ENCODE measurements at regions not wholly inside any gene's neighbourhood (a gene's known extent, or its start where the extent isn't known, plus 50 kb on each side); places are given as distances from the start of the nearest gene placed in this dataset.

DNA sequence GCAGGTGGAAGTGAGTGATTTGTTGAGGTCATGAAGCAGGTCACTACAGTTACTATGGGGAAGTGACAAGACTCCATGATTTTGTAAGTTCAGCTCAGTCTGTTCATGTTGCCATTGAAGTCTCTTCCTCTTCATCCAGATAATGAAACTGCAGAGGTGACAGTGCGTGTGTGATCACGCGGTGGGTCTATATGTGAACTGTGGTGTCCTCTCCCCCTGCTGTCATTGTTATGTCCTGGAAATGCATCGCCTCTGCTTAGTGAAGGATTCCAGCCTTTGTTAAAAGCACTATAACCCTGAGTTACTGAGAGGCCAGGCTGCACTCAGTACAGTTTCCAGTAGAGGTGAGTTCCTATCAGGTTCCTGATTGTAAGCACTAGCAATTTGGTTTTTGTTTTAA is 216.2 kb upstream of the RMST start:
- no peak for TF ChIP-seq POLR2A (IDR thresholded peaks at IDR 0.05)
- Histone ChIP-seq H3K9me3 (no peaks in the 10 kb centered on the region), H3K27me3 (no peaks in the 10 kb centered on the region), H3K4me1 (no peaks in the 10 kb centered on the region), H3K27ac (no peak overlapping the region), H3K36me3 (ENCODE audit: low read depth, missing control alignments) (no peaks in the 10 kb centered on the region), H3K4me3 (no peak overlapping the region)
- no peak for DNase-seq
- WGBS, 2 donors = 81 to 83% methylated on average over 4 of the region's 4 CpGs
- intact Hi-C loops (cut with DNase I; ENCODE audit: low total_unique reads) = no loop called here

DNA sequence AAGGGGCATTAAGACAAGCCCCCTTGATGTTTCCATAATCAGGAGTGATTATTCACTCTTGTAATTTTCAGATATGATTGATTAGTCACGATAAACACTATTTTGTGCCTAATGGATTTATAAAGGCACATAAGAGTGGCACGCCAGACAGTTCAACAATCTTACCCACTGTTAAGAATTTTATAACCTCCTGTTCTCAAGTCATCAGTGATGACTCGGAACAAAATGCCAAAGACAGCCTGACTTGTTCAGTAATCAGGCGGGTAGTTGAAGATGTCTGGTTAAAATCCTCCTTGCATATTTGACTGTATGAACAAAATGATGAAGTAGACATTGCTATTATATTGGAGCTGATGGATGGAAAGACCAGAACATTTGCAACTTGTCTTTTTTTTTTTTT is 212.1 kb upstream of the RMST start:
- no peaks in the 10 kb centered on the region for H3K4me1 ChIP-seq
- WGBS, 2 donors = 87 to 95% methylated on average over 4 of the region's 4 CpGs
- no peak for DNase-seq
- no peaks in the 10 kb centered on the region for H3K27me3 ChIP-seq
- intact Hi-C loops (cut with DNase I; ENCODE audit: low total_unique reads) = no loop called here
- no peak overlapping the region for H3K27ac ChIP-seq
- H3K36me3 ChIP-seq (ENCODE audit: low read depth, missing control alignments) = no peaks in the 10 kb centered on the region
- H3K9me3 ChIP-seq = no peaks in the 10 kb centered on the region
- H3K4me3 ChIP-seq = no peak overlapping the region
- TF ChIP-seq, protein P1, sequence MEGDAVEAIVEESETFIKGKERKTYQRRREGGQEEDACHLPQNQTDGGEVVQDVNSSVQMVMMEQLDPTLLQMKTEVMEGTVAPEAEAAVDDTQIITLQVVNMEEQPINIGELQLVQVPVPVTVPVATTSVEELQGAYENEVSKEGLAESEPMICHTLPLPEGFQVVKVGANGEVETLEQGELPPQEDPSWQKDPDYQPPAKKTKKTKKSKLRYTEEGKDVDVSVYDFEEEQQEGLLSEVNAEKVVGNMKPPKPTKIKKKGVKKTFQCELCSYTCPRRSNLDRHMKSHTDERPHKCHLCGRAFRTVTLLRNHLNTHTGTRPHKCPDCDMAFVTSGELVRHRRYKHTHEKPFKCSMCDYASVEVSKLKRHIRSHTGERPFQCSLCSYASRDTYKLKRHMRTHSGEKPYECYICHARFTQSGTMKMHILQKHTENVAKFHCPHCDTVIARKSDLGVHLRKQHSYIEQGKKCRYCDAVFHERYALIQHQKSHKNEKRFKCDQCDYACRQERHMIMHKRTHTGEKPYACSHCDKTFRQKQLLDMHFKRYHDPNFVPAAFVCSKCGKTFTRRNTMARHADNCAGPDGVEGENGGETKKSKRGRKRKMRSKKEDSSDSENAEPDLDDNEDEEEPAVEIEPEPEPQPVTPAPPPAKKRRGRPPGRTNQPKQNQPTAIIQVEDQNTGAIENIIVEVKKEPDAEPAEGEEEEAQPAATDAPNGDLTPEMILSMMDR (IDR thresholded peaks at IDR 0.05) = no peak
- TF ChIP-seq POLR2A (IDR thresholded peaks at IDR 0.05) = no peak

DNA sequence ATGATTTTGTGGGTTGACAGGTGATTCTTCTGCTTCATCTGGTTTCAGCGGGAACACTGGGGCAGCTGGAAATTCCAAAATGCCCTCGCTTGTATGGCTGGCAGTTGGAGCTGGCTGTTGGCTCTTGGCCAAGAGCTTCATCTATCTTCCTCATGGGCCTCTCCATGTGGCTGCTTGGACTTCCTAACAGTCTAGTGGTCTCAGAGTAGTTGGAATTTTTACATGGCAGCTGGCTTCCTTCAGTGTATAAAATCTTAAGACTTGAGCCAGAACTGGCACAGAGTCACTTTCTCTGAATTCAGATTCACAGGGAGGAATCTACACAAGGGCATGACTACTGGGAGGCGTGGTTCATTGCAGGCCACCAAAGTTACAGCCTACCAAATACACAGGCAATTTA is 204.9 kb upstream of the RMST start:
- no peak overlapping the region for H3K4me3 ChIP-seq
- H3K36me3 ChIP-seq (ENCODE audit: low read depth, missing control alignments) = no peaks in the 10 kb centered on the region
- no peaks in the 10 kb centered on the region for H3K4me1 ChIP-seq
- DNase-seq = no peak
- no peaks in the 10 kb centered on the region for H3K9me3 ChIP-seq
- no peak for TF ChIP-seq POLR2A (IDR thresholded peaks at IDR 0.05)
- TF ChIP-seq, protein P1 (IDR thresholded peaks at IDR 0.05) = no peak
- intact Hi-C loops (cut with DNase I; ENCODE audit: low total_unique reads) = no loop called here
- 79 to 80% methylated on average over 3 of the region's 3 CpGs for WGBS, 2 donors
- no peak overlapping the region for H3K27ac ChIP-seq
- H3K27me3 ChIP-seq = no peaks in the 10 kb centered on the region

DNA sequence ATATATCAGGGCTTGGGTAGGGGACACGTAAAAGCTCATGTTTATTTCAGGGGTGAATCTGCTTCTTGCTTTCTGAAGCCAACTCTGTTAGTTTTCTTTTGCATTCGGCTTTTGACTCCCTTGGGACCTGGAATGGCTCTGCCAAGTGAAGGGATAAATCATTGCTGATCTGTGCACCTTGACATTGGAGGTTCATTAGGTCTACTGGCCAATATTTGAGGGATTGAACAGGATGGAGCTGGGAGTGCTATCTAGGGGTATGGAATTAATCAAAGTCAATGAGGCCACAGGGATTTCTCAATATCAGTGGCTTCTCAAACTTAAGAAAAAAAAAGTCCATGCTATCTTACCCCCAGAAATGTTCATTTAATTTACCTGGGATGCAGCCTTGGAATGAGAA is 203.5 kb upstream of the RMST start:
- Histone ChIP-seq H3K4me3 (no peak overlapping the region), H3K4me1 (no peaks in the 10 kb centered on the region), H3K9me3 (no peaks in the 10 kb centered on the region), H3K27me3 (no peaks in the 10 kb centered on the region), H3K36me3 (ENCODE audit: low read depth, missing control alignments) (no peaks in the 10 kb centered on the region), H3K27ac (no peak overlapping the region)
- TF ChIP-seq POLR2A (IDR thresholded peaks at IDR 0.05) = no peak
- TF ChIP-seq, protein P1 (IDR thresholded peaks at IDR 0.05) = no peak
- 66 to 79% methylated on average over 2 of the region's 2 CpGs for WGBS, 2 donors
- intact Hi-C loops (cut with DNase I; ENCODE audit: low total_unique reads) = no loop called here
- no peak for DNase-seq

DNA sequence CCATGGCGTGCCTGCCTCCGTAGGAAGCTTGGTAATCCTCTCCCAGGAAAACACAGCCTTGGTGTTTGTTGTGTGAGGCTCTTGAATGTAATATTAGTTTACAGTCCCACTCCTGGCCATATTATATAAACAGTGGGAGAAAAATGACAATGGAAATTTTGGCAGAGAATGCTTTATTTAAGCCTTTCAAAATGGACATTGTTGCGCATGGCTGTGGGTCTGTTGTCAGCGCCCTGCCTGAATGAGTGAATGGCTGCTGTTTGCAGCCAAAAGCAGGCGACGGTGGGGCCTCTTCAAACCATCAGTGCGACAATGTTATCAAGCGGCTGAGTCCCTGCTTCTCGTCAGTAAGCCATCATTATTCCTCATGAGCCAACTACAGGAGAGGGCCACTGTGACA is 201.8 kb upstream of the RMST start:
- no peak overlapping the region for H3K27ac ChIP-seq
- TF ChIP-seq POLR2A (IDR thresholded peaks at IDR 0.05) = no peak
- TF ChIP-seq, protein P1 (IDR thresholded peaks at IDR 0.05) = no peak
- H3K4me3 ChIP-seq = no peak overlapping the region
- H3K36me3 ChIP-seq (ENCODE audit: low read depth, missing control alignments) = no peaks in the 10 kb centered on the region
- 58 to 76% methylated on average over 9 of the region's 9 CpGs for whole genome bisulfite sequencing, 2 donors
- H3K4me1 ChIP-seq = no peaks in the 10 kb centered on the region
- H3K27me3 ChIP-seq = no peaks in the 10 kb centered on the region
- no peak for DNase-seq
- intact Hi-C loops (cut with DNase I; ENCODE audit: low total_unique reads) = no loop called here
- H3K9me3 ChIP-seq = no peaks in the 10 kb centered on the region
